ENCODE measurements at regions not wholly inside any gene's neighbourhood (a gene's known extent, or its start where the extent isn't known, plus 50 kb on each side); places are given as distances from the start of the nearest gene placed in this dataset.

DNA sequence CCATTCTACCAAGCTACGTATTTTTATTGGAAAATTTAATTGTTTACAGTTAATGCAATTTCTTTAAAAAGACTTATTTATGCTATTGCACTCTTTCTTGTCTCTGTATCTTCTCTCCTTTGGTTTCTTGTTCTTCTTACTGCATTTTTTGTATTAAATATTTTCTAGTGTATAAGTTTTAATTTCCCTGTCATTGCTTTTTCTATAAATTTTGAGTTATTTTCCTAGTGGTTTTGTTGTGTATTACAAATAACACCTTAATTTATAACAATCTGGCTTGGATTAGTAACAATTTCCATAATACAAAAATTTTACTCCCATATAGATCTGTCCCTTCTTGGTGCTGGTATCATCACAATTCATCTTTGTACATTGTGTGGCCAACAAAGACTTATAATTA, 303.5 kb upstream of the SPOCK3 start:
- no peak overlapping the region for H3K4me2 ChIP-seq (ENCODE audit: insufficient read depth in 1 of 2, low read depth in 2 of 2, low read length in 2 of 2)
- no peaks in the 10 kb centered on the region for H3K79me2 ChIP-seq (ENCODE audit: control insufficient read depth in 1 of 2, insufficient read depth in 2 of 2, low read length in 2 of 2)
- no peak overlapping the region for H2BK20ac ChIP-seq (ENCODE audit: low read length)
- no peak overlapping the region for H2BK120ac ChIP-seq (replicated peaks; ENCODE audit: low read depth, low read length)
- no peak overlapping the region for H3K4ac ChIP-seq (replicated peaks; ENCODE audit: insufficient read length, low read depth, low read length)
- no peak overlapping the region for H4K91ac ChIP-seq (replicated peaks; ENCODE audit: insufficient read length, low read length)
- H3K14ac ChIP-seq (ENCODE audit: insufficient read length) = no peak overlapping the region
- H3K23ac ChIP-seq (ENCODE audit: insufficient read length) = no peak overlapping the region
- no peak overlapping the region for H2BK5ac ChIP-seq (ENCODE audit: low read depth, low read length)
- no peaks in the 10 kb centered on the region for H3K9me3 ChIP-seq (ENCODE audit: insufficient read depth in 2 of 2, low read depth in 1 of 2, low read length in 1 of 2)
- H2AK5ac ChIP-seq (ENCODE audit: low read depth, low read length) = no peak overlapping the region
- WGBS, 2 experiments (ENCODE audit: extremely low coverage in 1 of 2, insufficient coverage in 1 of 2, insufficient read length in 1 of 2, insufficient replicate concordance in 2 of 2, low coverage in 1 of 2, low lambda C conversion rate in 2 of 2, missing lambda C conversion rate in 1 of 2) = 95% methylated on average over 1 of the region's 1 CpG; no CpG with 5 or more reads in 1 of the 2 experiments
- ChIA-PET POLR2A (ENCODE audit: partially characterized antibody) (interaction anchor here (0.5 kb wide), 1 partner anchor 53 kb away, joined by 4 read pairs; no protein-coding TSS in a partner anchor), CTCF (ENCODE audit: partially characterized antibody) (no interaction called here)
- no peak overlapping the region for H3K27ac ChIP-seq (ENCODE audit: low read depth, low read length)
- H3K79me1 ChIP-seq (ENCODE audit: low read depth, low read length) = no peaks in the 10 kb centered on the region
- H4K20me1 ChIP-seq (replicated peaks in 1 of 2; ENCODE audit: control insufficient read depth in 1 of 2, insufficient read depth in 2 of 2, low read length in 2 of 2) = no peaks in the 10 kb centered on the region
- H2AFZ ChIP-seq (ENCODE audit: low read length) = no peak overlapping the region
- H3K23me2 ChIP-seq (ENCODE audit: low read depth, low read length) = no peaks in the 10 kb centered on the region
- H2BK15ac ChIP-seq (ENCODE audit: low read length) = no peak overlapping the region
- H2BK12ac ChIP-seq (ENCODE audit: low read depth, low read length) = no peak overlapping the region
- H4K5ac ChIP-seq (ENCODE audit: insufficient read length, low read depth, low read length) = no peak overlapping the region
- FAIRE-seq (no peak), DNase-seq (ENCODE audit: low read depth in 1 of 2, low spot score in 2 of 2) (no peak)
- no peak overlapping the region for H3K56ac ChIP-seq (replicated peaks; ENCODE audit: insufficient read length, low read depth, low read length)
- no peaks in the 10 kb centered on the region for H3K36me3 ChIP-seq (ENCODE audit: control insufficient read depth in 2 of 4, insufficient read depth in 4 of 4, low read length in 3 of 4)
- no peak overlapping the region for H4K8ac ChIP-seq (ENCODE audit: extremely low read depth, insufficient read depth, low read length)
- H3K4me3 ChIP-seq (ENCODE audit: extremely low read depth in 1 of 4, insufficient read depth in 2 of 4, low read depth in 3 of 4, low read length in 4 of 4) = no peak overlapping the region
- H3K9ac ChIP-seq (replicated peaks in 1 of 4; ENCODE audit: extremely low read depth in 1 of 4, low read depth in 3 of 4, low read length in 3 of 4) = no peak overlapping the region
- H3K27me3 ChIP-seq (replicated peaks in 1 of 4; ENCODE audit: control insufficient read depth in 3 of 4, extremely low read depth in 1 of 4, insufficient read depth in 3 of 4, low read length in 3 of 4) = no peaks in the 10 kb centered on the region
- 0 out of 7 replicates have a peak, but pooled peaks cover 0 to 2% (median 0%) of the 10 kb centered on the region in 4 experiments for H3K4me1 ChIP-seq (replicated peaks in 1 of 4; ENCODE audit: control insufficient read depth in 3 of 4, insufficient read depth in 4 of 4, low read length in 3 of 4)
- H3K18ac ChIP-seq (ENCODE audit: extremely low read depth, low read length) = no peak overlapping the region
- TF ChIP-seq TEAD4 (IDR thresholded peaks at IDR 0.05; ENCODE audit: low read depth, low read length) (no peak), FOSL1 (IDR thresholded peaks at IDR 0.05; ENCODE audit: insufficient read depth, low read depth, low read length) (no peak), ASH2L (IDR thresholded peaks at IDR 0.05; ENCODE audit: low read length) (no peak), RBBP5 (IDR thresholded peaks at IDR 0.05; ENCODE audit: borderline replicate concordance, low read depth, low read length) (no peak), CBX8 (IDR thresholded peaks at IDR 0.05; ENCODE audit: borderline replicate concordance, low read depth, low read length) (no peak), HDAC6 (IDR thresholded peaks at IDR 0.05; ENCODE audit: low read depth, low read length) (no peak), SAP30 (IDR thresholded peaks at IDR 0.05; ENCODE audit: insufficient read depth, insufficient replicate concordance, low read length) (no peak), YY1 (IDR thresholded peaks at IDR 0.05; ENCODE audit: low read depth, low read length) (no peak), POLR2A (IDR thresholded peaks at IDR 0.05; ENCODE audit: control extremely low read depth in 1 of 2, low read depth in 2 of 2, low read length in 2 of 2) (no peak), BRCA1 (IDR thresholded peaks at IDR 0.05; ENCODE audit: low read depth, low read length) (no peak), RXRA (IDR thresholded peaks at IDR 0.05; ENCODE audit: insufficient read depth, low read depth, low read length) (no peak), RNF2 (IDR thresholded peaks at IDR 0.05; ENCODE audit: borderline replicate concordance, low read depth, low read length, missing control alignments, poor library complexity, severe bottlenecking) (no peak), CEBPB (IDR thresholded peaks at IDR 0.05; ENCODE audit: low read depth, low read length) (no peak), BCL11A (IDR thresholded peaks at IDR 0.05; ENCODE audit: low read depth in 2 of 2, low read length in 2 of 2) (no peak), NANOG (IDR thresholded peaks at IDR 0.05; ENCODE audit: insufficient read depth, low read depth, low read length, poor library complexity, severe bottlenecking) (no peak), BACH1 (IDR thresholded peaks at IDR 0.05; ENCODE audit: low read length) (no peak)
